Mammary epithelial cell (primary cell): ENCODE measurements at regions not wholly inside any gene's neighbourhood (a gene's known extent, or its start where the extent isn't known, plus 50 kb on each side); places are given as distances from the start of the nearest gene placed in this dataset.

Experiments used
- EZH2 ChIP-seq: IDR thresholded peaks from 2 replicates; pipeline ENCODE4 v1.6.1; 2012; ENCODE audit warnings: low read length, inconsistent platforms, borderline replicate concordance
- TF ChIP-seq, protein P1 (sequence below), 2 donors: IDR thresholded peaks in 1 of 2; conservative IDR thresholded peaks in 1 of 2; 2 replicates each; pipeline ENCODE4 v1.5.1; 2011 to 2012; ENCODE audit warnings: inconsistent platforms in 2 of 2, low read length in 2 of 2, mild to moderate bottlenecking in 2 of 2, control low read depth in 1 of 2, low read depth in 1 of 2; ENCODE audit not compliant: insufficient read depth in 1 of 2; ENCODE audit errors: extremely low read depth in 1 of 2

DNA sequence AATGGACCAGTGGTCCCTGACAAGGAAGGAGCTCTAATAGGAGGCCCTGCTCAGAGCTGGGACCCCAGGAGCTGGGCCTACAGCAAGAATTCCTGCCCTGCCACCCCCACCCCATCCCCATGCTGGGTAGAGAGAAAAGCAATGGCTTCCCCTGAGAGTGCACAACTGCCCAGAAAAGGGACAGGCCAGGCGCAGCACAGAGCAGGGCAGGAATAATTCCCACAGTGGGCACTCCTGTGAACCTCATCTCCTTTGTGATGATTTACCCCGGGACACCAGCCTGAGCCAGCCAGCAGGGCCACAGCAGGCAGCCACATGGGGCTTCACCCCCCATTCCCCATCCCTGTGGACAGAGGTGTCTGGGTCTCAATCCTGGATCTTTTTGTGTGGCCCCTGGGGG, 104.0 kb upstream of the IQSEC1 start:
- no peak for TF ChIP-seq EZH2
- TF ChIP-seq, protein P1, sequence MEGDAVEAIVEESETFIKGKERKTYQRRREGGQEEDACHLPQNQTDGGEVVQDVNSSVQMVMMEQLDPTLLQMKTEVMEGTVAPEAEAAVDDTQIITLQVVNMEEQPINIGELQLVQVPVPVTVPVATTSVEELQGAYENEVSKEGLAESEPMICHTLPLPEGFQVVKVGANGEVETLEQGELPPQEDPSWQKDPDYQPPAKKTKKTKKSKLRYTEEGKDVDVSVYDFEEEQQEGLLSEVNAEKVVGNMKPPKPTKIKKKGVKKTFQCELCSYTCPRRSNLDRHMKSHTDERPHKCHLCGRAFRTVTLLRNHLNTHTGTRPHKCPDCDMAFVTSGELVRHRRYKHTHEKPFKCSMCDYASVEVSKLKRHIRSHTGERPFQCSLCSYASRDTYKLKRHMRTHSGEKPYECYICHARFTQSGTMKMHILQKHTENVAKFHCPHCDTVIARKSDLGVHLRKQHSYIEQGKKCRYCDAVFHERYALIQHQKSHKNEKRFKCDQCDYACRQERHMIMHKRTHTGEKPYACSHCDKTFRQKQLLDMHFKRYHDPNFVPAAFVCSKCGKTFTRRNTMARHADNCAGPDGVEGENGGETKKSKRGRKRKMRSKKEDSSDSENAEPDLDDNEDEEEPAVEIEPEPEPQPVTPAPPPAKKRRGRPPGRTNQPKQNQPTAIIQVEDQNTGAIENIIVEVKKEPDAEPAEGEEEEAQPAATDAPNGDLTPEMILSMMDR (conservative IDR thresholded peaks at IDR 0.05 in 1 of 2, IDR thresholded peaks at IDR 0.05 in 1 of 2; ENCODE audit: extremely low read depth in 1 of 2, insufficient read depth in 1 of 2, low read depth in 1 of 2, low read length in 2 of 2), result no peak
